ENCODE measurements at regions not wholly inside any gene's neighbourhood (a gene's known extent, or its start where the extent isn't known, plus 50 kb on each side); places are given as distances from the start of the nearest gene placed in this dataset.

- Histone ChIP-seq H3K27me3 (ENCODE audit: insufficient read depth, low read length) (no peaks in the 10 kb centered on the region), H4K20me1 (ENCODE audit: insufficient read depth, low read length) (no peaks in the 10 kb centered on the region), H3F3A (ENCODE audit: insufficient read depth, low read length) (no peaks in the 10 kb centered on the region), H2AFZ (ENCODE audit: low read length) (no peak overlapping the region), H3K4me1 (ENCODE audit: insufficient read depth, low read length, severe bottlenecking) (no peaks in the 10 kb centered on the region), H3K36me3 (ENCODE audit: insufficient read depth, low read length) (no peaks in the 10 kb centered on the region), H3K9me2 (ENCODE audit: low read depth, low read length) (no peaks in the 10 kb centered on the region), H3K27ac (ENCODE audit: low read depth, low read length, poor library complexity, severe bottlenecking) (no peak overlapping the region), H3K9ac (ENCODE audit: low read length) (no peak overlapping the region), H3K4me3 (ENCODE audit: low read depth, low read length, poor library complexity, severe bottlenecking) (no peak overlapping the region), H3K9me3 (ENCODE audit: low read length) (no peaks in the 10 kb centered on the region), H3K79me2 (ENCODE audit: insufficient read depth, low read length) (no peaks in the 10 kb centered on the region), H3K4me2 (ENCODE audit: low read length) (no peak overlapping the region)
- TF ChIP-seq EZH2 (IDR thresholded peaks at IDR 0.05; ENCODE audit: borderline replicate concordance, low read length), result no peak
- TF ChIP-seq CTCF (IDR thresholded peaks at IDR 0.05; ENCODE audit: low read length), result no peak
Measured at GRCh38 chr20:39103305-39103704, 141.2 kb downstream of the DHX35 start.

- Histone ChIP-seq H3K4me2 (ENCODE audit: low read length) (no peak overlapping the region), H3K27me3 (ENCODE audit: insufficient read depth, low read length) (no peaks in the 10 kb centered on the region), H3K9me3 (ENCODE audit: low read length) (no peaks in the 10 kb centered on the region), H4K20me1 (ENCODE audit: insufficient read depth, low read length) (no peaks in the 10 kb centered on the region), H3K27ac (ENCODE audit: low read depth, low read length, poor library complexity, severe bottlenecking) (no peak overlapping the region), H2AFZ (ENCODE audit: low read length) (no peak overlapping the region), H3K9me2 (ENCODE audit: low read depth, low read length) (no peaks in the 10 kb centered on the region), H3K9ac (ENCODE audit: low read length) (no peak overlapping the region), H3K4me1 (ENCODE audit: insufficient read depth, low read length, severe bottlenecking) (no peaks in the 10 kb centered on the region), H3K4me3 (ENCODE audit: low read depth, low read length, poor library complexity, severe bottlenecking) (no peak overlapping the region), H3F3A (ENCODE audit: insufficient read depth, low read length) (no peaks in the 10 kb centered on the region), H3K79me2 (ENCODE audit: insufficient read depth, low read length) (no peaks in the 10 kb centered on the region), H3K36me3 (ENCODE audit: insufficient read depth, low read length) (no peaks in the 10 kb centered on the region)
- TF ChIP-seq EZH2 (IDR thresholded peaks at IDR 0.05; ENCODE audit: borderline replicate concordance, low read length), result no peak
- no peak for TF ChIP-seq CTCF (IDR thresholded peaks at IDR 0.05; ENCODE audit: low read length)
Measured at GRCh38 chr20:39101895-39102294, 139.8 kb downstream of the DHX35 start.

GRCh38 chr20:39100691-39101090, 138.5 kb downstream of the DHX35 start:
- no peaks in the 10 kb centered on the region for H3K36me3 ChIP-seq (ENCODE audit: insufficient read depth, low read length)
- no peaks in the 10 kb centered on the region for H3F3A ChIP-seq (ENCODE audit: insufficient read depth, low read length)
- no peak overlapping the region for H3K27ac ChIP-seq (ENCODE audit: low read depth, low read length, poor library complexity, severe bottlenecking)
- no peak overlapping the region for H3K9ac ChIP-seq (ENCODE audit: low read length)
- H3K79me2 ChIP-seq (ENCODE audit: insufficient read depth, low read length), result no peaks in the 10 kb centered on the region
- H3K9me3 ChIP-seq (ENCODE audit: low read length), result no peaks in the 10 kb centered on the region
- no peak for TF ChIP-seq EZH2 (IDR thresholded peaks at IDR 0.05; ENCODE audit: borderline replicate concordance, low read length)
- no peak for TF ChIP-seq CTCF (IDR thresholded peaks at IDR 0.05; ENCODE audit: low read length)
- no peaks in the 10 kb centered on the region for H3K4me1 ChIP-seq (ENCODE audit: insufficient read depth, low read length, severe bottlenecking)
- H3K4me3 ChIP-seq (ENCODE audit: low read depth, low read length, poor library complexity, severe bottlenecking), result no peak overlapping the region
- H3K27me3 ChIP-seq (ENCODE audit: insufficient read depth, low read length), result no peaks in the 10 kb centered on the region
- H3K4me2 ChIP-seq (ENCODE audit: low read length), result no peak overlapping the region
- no peak overlapping the region for H2AFZ ChIP-seq (ENCODE audit: low read length)
- no peaks in the 10 kb centered on the region for H4K20me1 ChIP-seq (ENCODE audit: insufficient read depth, low read length)
- no peaks in the 10 kb centered on the region for H3K9me2 ChIP-seq (ENCODE audit: low read depth, low read length)
